Suppressor macrophage treated with lipopolysaccharide for 1 hour (primary cell): ENCODE measurements at regions not wholly inside any gene's neighbourhood (a gene's known extent, or its start where the extent isn't known, plus 50 kb on each side); places are given as distances from the start of the nearest gene placed in this dataset.

Experiments used
- DNase-seq, 3 donors: peaks; one replicate each; pipeline ENCODE4 v3.0.0-alpha.2; 2020 to 2022

- no peak for DNase-seq
These were observed 1154.9 kb upstream of the TMEFF2 start for GRCh38 chr2:193349642-193350041.

GRCh38 chr2:193348055-193348454 lies 1153.3 kb upstream of the TMEFF2 start:
- no peak for DNase-seq

- no peak for DNase-seq
These were observed 1142.0 kb upstream of the TMEFF2 start for GRCh38 chr2:193336781-193337180.

- DNase-seq, result no peak
These were observed 1139.7 kb upstream of the TMEFF2 start for GRCh38 chr2:193334401-193334800.

- no peak for DNase-seq
These were observed 1138.8 kb upstream of the TMEFF2 start for GRCh38 chr2:193333539-193333938.

- peak; percentile 1 to 55 (median 46) for DNase-seq
These were observed 1138.2 kb upstream of the TMEFF2 start for GRCh38 chr2:193332941-193333340.

GRCh38 chr2:193331676-193332075 lies 1136.9 kb upstream of the TMEFF2 start:
- peak; percentile 45 to 84 (median 80) for DNase-seq

GRCh38 chr2:193326296-193326695 lies 1131.6 kb upstream of the TMEFF2 start:
- DNase-seq, result peak; percentile 9 to 65 (median 59)

GRCh38 chr2:193315428-193316091 lies 1120.8 kb upstream of the TMEFF2 start:
- no peak for DNase-seq

GRCh38 chr2:193303464-193303863 lies 1108.7 kb upstream of the TMEFF2 start:
- DNase-seq, result no peak

GRCh38 chr2:193294371-193294770 lies 1099.6 kb upstream of the TMEFF2 start:
- no peak for DNase-seq

- no peak for DNase-seq
These were observed 1084.6 kb upstream of the TMEFF2 start for GRCh38 chr2:193279361-193279760.

GRCh38 chr2:193276988-193277387 lies 1082.3 kb upstream of the TMEFF2 start:
- DNase-seq, result no peak

GRCh38 chr2:193276560-193276959 lies 1081.8 kb upstream of the TMEFF2 start:
- no peak for DNase-seq

- DNase-seq, result no peak
These were observed 1081.3 kb upstream of the TMEFF2 start for GRCh38 chr2:193276069-193276468.

GRCh38 chr2:193272011-193272410 lies 1077.3 kb upstream of the TMEFF2 start:
- peak; percentile 44 to 56 (median 48) for DNase-seq

GRCh38 chr2:193270816-193271215 lies 1076.1 kb upstream of the TMEFF2 start:
- DNase-seq, result no peak

GRCh38 chr2:193267496-193268002 lies 1072.8 kb upstream of the TMEFF2 start:
- DNase-seq, result no peak

GRCh38 chr2:193253014-193253530 lies 1058.3 kb upstream of the TMEFF2 start:
- no peak for DNase-seq

GRCh38 chr2:193251909-193252308 lies 1057.2 kb upstream of the TMEFF2 start:
- no peak for DNase-seq

- no peak for DNase-seq
These were observed 1055.7 kb upstream of the TMEFF2 start for GRCh38 chr2:193250389-193250788.

- peak in 2 of 3 donors; percentile 13 to 28 for DNase-seq
These were observed 1046.0 kb upstream of the TMEFF2 start for GRCh38 chr2:193240752-193241151.

- no peak for DNase-seq
These were observed 1036.9 kb upstream of the TMEFF2 start for GRCh38 chr2:193231634-193232033.

GRCh38 chr2:193228276-193228675 lies 1033.5 kb upstream of the TMEFF2 start:
- no peak for DNase-seq

- no peak for DNase-seq
These were observed 1027.7 kb upstream of the TMEFF2 start for GRCh38 chr2:193222454-193222853.
